MCF 10A (cell line): ENCODE measurements at regions not wholly inside any gene's neighbourhood (a gene's known extent, or its start where the extent isn't known, plus 50 kb on each side); places are given as distances from the start of the nearest gene placed in this dataset.

Source experiments
- BruUV-seq: library from RNA; stranded (reverse); fragments of 400-500 nt; replicated peaks from 2 replicates; lab custom pipeline; 2021; lab: Mats Ljungman, UMichigan
- CTCF ChIA-PET: fragments of 300-600 bp; sonication (Branson Sonifier 250); formaldehyde crosslinking; extraction: SDS; loops from one replicate; lab custom pipeline; 2021; ENCODE audit warnings: antibody characterized with exemption, inconsistent platforms; lab: Yijun Ruan, JAX
- POLR2A ChIA-PET: fragments of 300-600, 350-650 bp; sonication (Branson Sonifier 250); formaldehyde crosslinking; extraction: SDS; loops from one replicate; lab custom pipeline; 2020; ENCODE audit warnings: antibody characterized with exemption, inconsistent platforms; lab: Yijun Ruan, JAX
- DNase-seq: peaks from one replicate; pipeline ENCODE4 v3.0.0-alpha.2; 2018; ENCODE audit not compliant: unreplicated experiment
- H3K27ac Mint-ChIP-seq: one replicate; pipeline ENCODE4 v1.8.0; 2022; ENCODE audit warnings: mild to moderate bottlenecking, low read depth, mixed read lengths; ENCODE audit not compliant: unreplicated experiment
- H3K27me3 Mint-ChIP-seq: one replicate; pipeline ENCODE4 v1.8.0; 2022; ENCODE audit warnings: mixed read lengths; ENCODE audit not compliant: insufficient read depth, unreplicated experiment
- H3K36me3 Mint-ChIP-seq: one replicate; pipeline ENCODE4 v1.8.0; 2022; ENCODE audit warnings: mild to moderate bottlenecking, moderate library complexity, mixed read lengths; ENCODE audit not compliant: insufficient read depth, unreplicated experiment
- H3K4me1 Mint-ChIP-seq: one replicate; pipeline ENCODE4 v1.8.0; 2022; ENCODE audit warnings: mixed read lengths; ENCODE audit not compliant: insufficient read depth, unreplicated experiment
- H3K4me3 Mint-ChIP-seq: one replicate; pipeline ENCODE4 v1.8.0; 2022; ENCODE audit warnings: mild to moderate bottlenecking, moderate library complexity, mixed read lengths; ENCODE audit not compliant: unreplicated experiment
- H3K9me3 Mint-ChIP-seq: one replicate; pipeline ENCODE4 v1.8.0; 2022; ENCODE audit warnings: mixed read lengths; ENCODE audit not compliant: unreplicated experiment
- intact Hi-C: fragments of 100-400 bp; cut with micrococcal nuclease; formaldehyde crosslinking; loops from 2 replicates; pipeline ENCODE4 v1.14.1; 2022
- TF ChIP-seq, protein P1 (sequence below): fragments of 200-600 bp; IDR thresholded peaks from one replicate; pipeline ENCODE4 v1.8.0; 2022; ENCODE audit warnings: antibody characterized with exemption, mild to moderate bottlenecking; ENCODE audit not compliant: unreplicated experiment

- intact Hi-C loops = no loop called here
- peaks cover 5% of the 10 kb centered on the region for H3K4me1 Mint-ChIP-seq
- H3K9me3 Mint-ChIP-seq = no peaks in the 10 kb centered on the region
- ChIA-PET POLR2A (interaction anchor here (0.7 kb wide), 2 partner anchors 1597 to 1982 kb away, joined by 3 to 4 read pairs; no protein-coding TSS in a partner anchor), CTCF (interaction anchor here (0.7 kb wide), 1 partner anchor 225 kb away, joined by 3 read pairs; no protein-coding TSS in a partner anchor)
- H3K27me3 Mint-ChIP-seq = no peaks in the 10 kb centered on the region
- TF ChIP-seq, protein P1, sequence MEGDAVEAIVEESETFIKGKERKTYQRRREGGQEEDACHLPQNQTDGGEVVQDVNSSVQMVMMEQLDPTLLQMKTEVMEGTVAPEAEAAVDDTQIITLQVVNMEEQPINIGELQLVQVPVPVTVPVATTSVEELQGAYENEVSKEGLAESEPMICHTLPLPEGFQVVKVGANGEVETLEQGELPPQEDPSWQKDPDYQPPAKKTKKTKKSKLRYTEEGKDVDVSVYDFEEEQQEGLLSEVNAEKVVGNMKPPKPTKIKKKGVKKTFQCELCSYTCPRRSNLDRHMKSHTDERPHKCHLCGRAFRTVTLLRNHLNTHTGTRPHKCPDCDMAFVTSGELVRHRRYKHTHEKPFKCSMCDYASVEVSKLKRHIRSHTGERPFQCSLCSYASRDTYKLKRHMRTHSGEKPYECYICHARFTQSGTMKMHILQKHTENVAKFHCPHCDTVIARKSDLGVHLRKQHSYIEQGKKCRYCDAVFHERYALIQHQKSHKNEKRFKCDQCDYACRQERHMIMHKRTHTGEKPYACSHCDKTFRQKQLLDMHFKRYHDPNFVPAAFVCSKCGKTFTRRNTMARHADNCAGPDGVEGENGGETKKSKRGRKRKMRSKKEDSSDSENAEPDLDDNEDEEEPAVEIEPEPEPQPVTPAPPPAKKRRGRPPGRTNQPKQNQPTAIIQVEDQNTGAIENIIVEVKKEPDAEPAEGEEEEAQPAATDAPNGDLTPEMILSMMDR = no peak
- BruUV-seq = no TSS peak
- H3K27ac Mint-ChIP-seq = no peak overlapping the region
- DNase-seq = no peak
- no peak overlapping the region for H3K4me3 Mint-ChIP-seq
- H3K36me3 Mint-ChIP-seq = no peaks in the 10 kb centered on the region
Measured at GRCh38 chr20:17859616-17860232, 108.9 kb downstream of the SNX5 start.

DNA sequence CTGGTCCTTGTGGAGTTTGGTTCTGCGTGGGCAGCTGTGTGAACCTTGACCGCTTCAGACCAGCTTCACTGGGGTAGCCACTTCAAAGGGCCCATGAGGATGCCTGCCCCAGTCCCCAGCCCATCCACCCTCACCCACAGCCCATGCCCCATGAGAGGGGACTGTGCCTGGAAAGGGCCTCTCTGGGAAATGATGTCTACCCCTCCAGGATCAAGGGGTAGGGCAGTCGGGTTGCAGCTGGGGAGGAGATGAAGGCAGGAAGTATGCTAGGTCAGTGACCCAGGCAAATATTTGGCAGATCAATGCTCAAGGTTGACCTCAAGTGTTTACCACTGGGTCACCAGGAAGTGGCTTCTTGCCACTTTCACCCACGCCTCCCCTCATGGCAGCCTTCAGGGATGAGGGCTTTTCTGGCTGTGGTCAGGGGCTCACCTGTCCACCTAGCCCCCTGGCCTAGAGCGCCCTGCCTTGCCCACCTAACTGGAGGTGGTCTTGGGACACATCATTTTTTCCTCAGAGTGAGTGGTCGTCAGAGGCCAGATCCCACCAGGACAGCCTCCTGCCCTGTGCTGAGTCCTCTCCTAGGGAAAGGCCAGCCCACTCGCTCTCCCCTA is 109.5 kb downstream of the SNX5 start:
- DNase-seq = no peak
- no peaks in the 10 kb centered on the region for H3K36me3 Mint-ChIP-seq
- H3K4me1 Mint-ChIP-seq = peaks cover 9% of the 10 kb centered on the region
- no peaks in the 10 kb centered on the region for H3K9me3 Mint-ChIP-seq
- no peak overlapping the region for H3K4me3 Mint-ChIP-seq
- CTCF ChIA-PET = interaction anchor here (0.6 to 1.2 kb wide), 2 partner anchors 11 to 203 kb away, joined by 3 to 4 read pairs; no protein-coding TSS in a partner anchor
- H3K27ac Mint-ChIP-seq = no peak overlapping the region
- POLR2A ChIA-PET = interaction anchor here (0.7 kb wide), 1 partner anchor 90 kb away, joined by 3 read pairs; no protein-coding TSS in a partner anchor
- no peaks in the 10 kb centered on the region for H3K27me3 Mint-ChIP-seq
- no TSS peak for BruUV-seq
- intact Hi-C loops = no loop called here
- TF ChIP-seq, protein P1 = no peak

DNA sequence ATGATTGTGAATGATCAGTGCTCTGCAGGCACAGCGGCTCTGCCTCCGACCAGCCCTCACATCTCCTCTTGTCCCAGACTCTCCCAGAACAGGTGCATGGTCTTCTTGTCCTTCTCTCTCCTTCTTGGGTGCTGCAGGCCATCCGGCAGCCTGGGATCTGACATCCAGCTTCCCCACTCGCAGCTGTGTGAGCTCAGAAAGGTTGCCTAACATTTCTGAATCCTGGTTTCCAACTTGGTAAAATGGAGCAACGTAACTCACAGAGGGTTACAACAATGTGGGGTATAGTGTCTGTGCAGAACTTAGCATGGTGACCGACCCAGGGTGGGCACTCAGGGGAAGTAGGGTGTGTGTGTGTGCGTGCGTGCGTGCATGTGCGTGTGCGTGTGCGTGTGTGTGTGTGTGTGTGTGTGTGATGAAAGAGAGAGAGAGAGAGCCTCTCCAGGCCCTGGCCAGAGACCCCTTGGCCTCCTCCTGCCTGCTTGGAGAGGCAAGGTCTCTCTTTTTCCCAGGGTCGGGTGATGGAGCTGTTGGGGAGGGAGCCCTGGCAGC is 110.1 kb downstream of the SNX5 start:
- TF ChIP-seq, protein P1 = no peak
- CTCF ChIA-PET = interaction anchor here (0.6 to 2.3 kb wide), 3 partner anchors 11 to 203 kb away, joined by 3 to 8 read pairs (median 4); no protein-coding TSS in a partner anchor
- no peak for DNase-seq
- intact Hi-C loops = no loop called here
- H3K27ac Mint-ChIP-seq = no peak overlapping the region
- no peaks in the 10 kb centered on the region for H3K9me3 Mint-ChIP-seq
- no peak overlapping the region for H3K4me3 Mint-ChIP-seq
- no peaks in the 10 kb centered on the region for H3K36me3 Mint-ChIP-seq
- POLR2A ChIA-PET = interaction anchor here (0.6 to 0.7 kb wide), 2 partner anchors 15 to 90 kb away, joined by 3 read pairs; no protein-coding TSS in a partner anchor
- no peaks in the 10 kb centered on the region for H3K27me3 Mint-ChIP-seq
- no TSS peak for BruUV-seq
- peaks cover 12% of the 10 kb centered on the region for H3K4me1 Mint-ChIP-seq
